SW 1271 (cell line): ENCODE measurements at regions not wholly inside any gene's neighbourhood (a gene's known extent, or its start where the extent isn't known, plus 50 kb on each side); places are given as distances from the start of the nearest gene placed in this dataset.

ENCODE experiments used
- DNase-seq, 2 experiments: peaks; one replicate each; lab custom pipeline; 2025; lab: John Stamatoyannopoulos, UW

GRCh38 chr5:145708169-145708568 lies 127.0 kb downstream of the PRELID2 start:
- no peak for DNase-seq

DNA sequence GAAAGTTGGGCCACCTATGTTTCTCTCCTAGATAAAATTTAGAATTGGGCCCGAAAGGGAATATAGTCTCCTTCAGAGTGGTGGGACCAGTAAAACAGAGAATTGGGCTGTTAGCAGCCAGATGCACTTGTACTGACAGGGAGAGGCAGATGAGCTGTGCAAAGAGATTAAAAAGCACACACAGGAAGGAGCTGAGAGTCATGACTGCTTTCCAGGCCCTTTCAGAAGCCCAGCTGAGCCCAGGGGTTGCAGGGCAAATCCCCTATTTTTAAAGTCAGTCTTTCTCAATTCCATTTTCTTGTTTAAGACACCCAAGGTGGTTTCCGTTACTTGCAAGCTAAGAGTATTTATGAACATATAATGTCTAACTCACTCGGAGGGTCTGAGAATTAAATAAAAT lies 130.4 kb downstream of the PRELID2 start:
- DNase-seq = no peak

GRCh38 chr5:145703856-145704255 lies 131.3 kb downstream of the PRELID2 start:
- no peak for DNase-seq

- DNase-seq = no peak
Measured at GRCh38 chr5:145701404-145701803, 133.7 kb downstream of the PRELID2 start.

- no peak for DNase-seq
Measured at GRCh38 chr5:145699846-145700245, 135.3 kb downstream of the PRELID2 start.

- peak in 1 of 2 experiments; percentile 46 for DNase-seq
Measured at GRCh38 chr5:145697251-145697990, 137.7 kb downstream of the PRELID2 start.

DNA sequence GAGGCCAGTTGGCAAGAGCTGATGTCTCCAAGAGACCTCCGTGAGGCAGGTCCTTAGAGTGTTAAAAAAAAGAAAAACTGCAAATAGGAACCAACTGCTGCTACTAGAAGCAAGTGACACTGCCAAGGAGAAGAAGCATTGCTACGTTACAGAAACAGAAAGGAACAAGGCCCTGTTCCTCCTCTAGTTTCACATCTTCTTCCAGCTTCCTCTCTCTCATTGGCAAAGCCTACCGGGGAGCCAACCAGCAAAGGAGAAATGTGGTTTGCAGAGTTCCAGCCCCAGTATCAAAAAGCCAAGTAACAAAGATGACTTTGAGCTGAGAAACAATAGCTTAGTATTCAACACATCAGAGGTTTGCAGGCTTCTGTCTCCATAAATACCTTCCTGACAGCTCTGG lies 145.9 kb downstream of the PRELID2 start:
- DNase-seq = no peak

DNA sequence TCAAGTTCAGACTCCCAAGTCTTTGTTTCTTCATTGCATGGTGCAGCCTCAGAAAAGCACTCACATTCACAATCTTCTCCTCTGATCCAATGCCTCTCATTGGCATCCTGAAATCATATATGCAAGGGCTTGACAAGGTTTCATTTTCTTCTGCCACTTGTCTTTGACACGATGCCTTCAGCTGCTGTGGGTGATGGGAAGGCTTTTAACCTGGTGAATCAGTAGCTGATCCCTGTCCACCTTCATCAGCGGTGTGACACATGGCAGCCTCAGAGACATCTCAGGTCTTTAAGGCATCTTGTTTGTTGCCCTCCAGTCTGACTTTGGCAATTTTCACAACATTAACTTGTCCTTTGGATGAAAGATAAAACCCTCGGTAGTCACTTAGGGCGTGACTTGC lies 147.2 kb downstream of the PRELID2 start:
- DNase-seq = no peak

- no peak for DNase-seq
Measured at GRCh38 chr5:145685417-145685816, 149.7 kb downstream of the PRELID2 start.

DNA sequence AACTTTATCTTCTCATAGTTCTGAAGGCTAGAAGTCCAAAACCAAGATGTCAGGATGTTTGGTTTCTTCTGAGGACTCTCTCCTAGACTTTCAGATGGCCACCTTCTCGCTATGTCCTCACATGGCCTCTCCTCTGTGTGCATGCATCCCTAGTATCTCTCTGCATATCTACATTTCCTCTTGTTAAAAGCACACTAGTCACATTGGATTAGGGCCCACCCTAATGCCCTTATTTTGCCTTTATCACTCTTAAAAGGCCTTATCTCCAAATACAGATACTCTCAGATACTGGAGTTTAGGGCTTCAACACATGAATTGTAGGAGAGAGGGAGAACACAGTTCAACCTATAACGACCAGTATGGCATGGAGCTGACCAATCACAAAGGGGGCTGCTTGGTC lies 151.7 kb downstream of the PRELID2 start:
- no peak for DNase-seq

- no peak for DNase-seq
Measured at GRCh38 chr5:145682197-145682899, 152.8 kb downstream of the PRELID2 start.

DNA sequence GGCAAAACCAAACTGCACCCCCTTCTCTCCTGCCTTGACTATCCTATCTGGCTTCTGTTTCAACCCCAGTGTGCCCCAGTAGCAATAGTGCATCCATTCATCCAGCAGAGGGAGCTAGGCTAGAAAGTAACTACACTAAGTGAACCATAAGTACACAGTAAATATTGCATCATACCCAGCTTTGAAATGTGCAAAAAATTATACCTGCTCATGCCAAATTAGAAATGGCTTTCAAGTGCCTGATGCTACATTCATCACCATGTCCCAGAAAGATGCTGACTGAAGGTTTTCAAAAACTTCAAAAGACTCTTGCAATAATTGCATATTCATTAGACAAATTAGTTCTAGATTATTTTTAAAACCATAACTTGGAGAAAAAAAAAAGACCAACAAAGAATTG lies 153.5 kb downstream of the PRELID2 start:
- DNase-seq = peak; percentile 16 to 80

- DNase-seq = no peak
Measured at GRCh38 chr5:145681216-145681615, 153.9 kb downstream of the PRELID2 start.

- no peak for DNase-seq
Measured at GRCh38 chr5:145680767-145681166, 154.4 kb downstream of the PRELID2 start.

GRCh38 chr5:145680169-145680568 lies 155.0 kb downstream of the PRELID2 start:
- peak in 1 of 2 experiments; percentile 7 for DNase-seq

DNA sequence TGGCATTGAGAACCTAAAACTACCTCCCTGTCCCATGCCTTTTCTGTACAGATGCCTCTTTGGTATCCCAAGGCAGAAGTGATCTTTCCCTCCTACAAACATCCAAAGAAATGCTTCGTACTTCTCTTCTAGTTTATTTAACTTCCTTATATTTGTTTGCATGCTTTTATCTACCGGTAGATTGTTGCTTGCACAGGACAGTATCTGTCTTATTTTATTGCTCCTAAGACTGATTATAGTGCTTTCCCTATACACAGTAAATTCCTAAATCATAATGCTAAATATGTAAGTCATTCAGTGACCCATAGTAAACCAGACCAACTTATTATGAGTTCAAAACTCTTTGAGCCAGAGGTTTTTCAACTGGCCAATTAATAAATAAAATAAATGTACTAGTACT lies 156.9 kb downstream of the PRELID2 start:
- DNase-seq = no peak

GRCh38 chr5:145673786-145674185 lies 161.4 kb downstream of the PRELID2 start:
- no peak for DNase-seq

GRCh38 chr5:145668714-145669113 lies 166.4 kb downstream of the PRELID2 start:
- DNase-seq = no peak

- no peak for DNase-seq
Measured at GRCh38 chr5:145667742-145668141, 167.4 kb downstream of the PRELID2 start.

DNA sequence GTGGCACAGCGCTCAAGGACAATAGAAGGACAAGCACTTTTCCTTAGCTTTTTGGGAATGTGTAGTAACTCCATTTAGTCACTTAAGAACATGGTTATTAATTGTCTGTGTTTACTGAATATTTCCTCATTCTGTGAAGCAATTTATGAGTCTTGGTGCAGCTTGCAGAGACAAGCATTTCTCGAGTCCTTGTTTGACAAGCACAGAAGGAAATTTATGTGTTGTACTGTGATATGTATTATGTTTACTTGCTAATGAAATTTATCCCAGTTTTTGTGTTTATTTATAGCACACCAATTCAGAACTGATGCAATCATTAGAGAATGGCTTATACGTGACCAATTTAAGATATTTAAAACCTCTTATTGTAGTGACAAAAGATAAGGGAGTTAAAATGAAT lies 168.6 kb downstream of the PRELID2 start:
- DNase-seq = no peak

DNA sequence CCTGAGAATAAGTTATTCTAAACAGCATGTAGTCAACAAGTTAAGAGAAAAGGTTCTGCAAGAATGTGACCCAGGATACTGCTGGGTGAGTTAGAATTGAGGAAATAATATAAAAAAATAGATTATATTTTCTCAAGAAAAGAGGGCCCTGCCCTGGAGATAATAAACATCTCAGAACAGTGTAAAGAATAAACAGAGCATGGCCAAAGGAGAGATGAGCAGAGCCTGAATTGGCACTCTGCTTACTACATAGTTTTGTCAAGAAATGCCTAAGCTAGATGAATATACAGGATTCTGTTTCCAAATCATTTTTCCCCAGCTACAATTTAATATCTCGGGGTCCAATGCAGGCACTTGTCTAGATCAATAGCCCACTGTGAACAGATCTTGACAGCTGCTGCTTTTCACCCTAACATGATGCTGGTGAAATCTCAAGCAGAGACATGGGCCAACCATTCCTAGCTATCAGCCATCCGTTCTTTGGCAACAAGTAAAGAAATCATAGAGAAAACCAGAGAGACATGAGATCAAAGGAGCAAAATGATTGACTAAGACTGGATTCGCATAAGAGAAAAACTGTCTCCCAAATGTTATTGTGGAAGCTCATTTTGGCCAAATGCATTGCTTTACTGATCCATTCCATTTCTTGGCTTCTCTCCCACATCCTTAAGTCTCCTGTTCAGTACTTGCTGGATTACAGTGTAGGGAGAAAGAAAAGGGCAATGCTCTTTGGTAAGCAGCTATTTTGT lies 173.2 kb downstream of the PRELID2 start:
- no peak for DNase-seq

GRCh38 chr5:145660897-145661640 lies 174.1 kb downstream of the PRELID2 start:
- DNase-seq = no peak
